ENCODE measurements at regions not wholly inside any gene's neighbourhood (a gene's known extent, or its start where the extent isn't known, plus 50 kb on each side); places are given as distances from the start of the nearest gene placed in this dataset.

GRCh38 chr7:69515495-69516212 is 82.6 kb upstream of the AUTS2 start:
- TF ChIP-seq, protein P1, sequence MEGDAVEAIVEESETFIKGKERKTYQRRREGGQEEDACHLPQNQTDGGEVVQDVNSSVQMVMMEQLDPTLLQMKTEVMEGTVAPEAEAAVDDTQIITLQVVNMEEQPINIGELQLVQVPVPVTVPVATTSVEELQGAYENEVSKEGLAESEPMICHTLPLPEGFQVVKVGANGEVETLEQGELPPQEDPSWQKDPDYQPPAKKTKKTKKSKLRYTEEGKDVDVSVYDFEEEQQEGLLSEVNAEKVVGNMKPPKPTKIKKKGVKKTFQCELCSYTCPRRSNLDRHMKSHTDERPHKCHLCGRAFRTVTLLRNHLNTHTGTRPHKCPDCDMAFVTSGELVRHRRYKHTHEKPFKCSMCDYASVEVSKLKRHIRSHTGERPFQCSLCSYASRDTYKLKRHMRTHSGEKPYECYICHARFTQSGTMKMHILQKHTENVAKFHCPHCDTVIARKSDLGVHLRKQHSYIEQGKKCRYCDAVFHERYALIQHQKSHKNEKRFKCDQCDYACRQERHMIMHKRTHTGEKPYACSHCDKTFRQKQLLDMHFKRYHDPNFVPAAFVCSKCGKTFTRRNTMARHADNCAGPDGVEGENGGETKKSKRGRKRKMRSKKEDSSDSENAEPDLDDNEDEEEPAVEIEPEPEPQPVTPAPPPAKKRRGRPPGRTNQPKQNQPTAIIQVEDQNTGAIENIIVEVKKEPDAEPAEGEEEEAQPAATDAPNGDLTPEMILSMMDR (IDR thresholded peaks at IDR 0.05; ENCODE audit: low read length), result no peak
- TF ChIP-seq EZH2phosphoT487 (IDR thresholded peaks at IDR 0.05; ENCODE audit: low read length) (no peak), EZH2 (optimal IDR thresholded peaks at IDR 0.05; ENCODE audit: low read depth, low read length) (no peak)
